Progenitor cell of endocrine pancreas (in vitro differentiated cells): ENCODE measurements at regions not wholly inside any gene's neighbourhood (a gene's known extent, or its start where the extent isn't known, plus 50 kb on each side); places are given as distances from the start of the nearest gene placed in this dataset.

Experiments used
- DNase-seq: peaks from one replicate; pipeline ENCODE4 v3.0.0; 2021; ENCODE audit warnings: low spot score; ENCODE audit not compliant: unreplicated experiment
- H3K27ac Mint-ChIP-seq: 2 replicates; pipeline ENCODE4 v1.8.0; 2021; ENCODE audit warnings: mild to moderate bottlenecking, moderate library complexity, mixed read lengths
- H3K27me3 Mint-ChIP-seq: 2 replicates; pipeline ENCODE4 v1.8.0; 2021; ENCODE audit warnings: mixed read lengths
- H3K36me3 Mint-ChIP-seq: 2 replicates; pipeline ENCODE4 v1.8.0; 2022; ENCODE audit warnings: mixed read lengths; ENCODE audit not compliant: insufficient read depth
- H3K4me1 Mint-ChIP-seq: 2 replicates; pipeline ENCODE4 v1.8.0; 2021; ENCODE audit warnings: low read depth, mixed read lengths
- H3K4me3 Mint-ChIP-seq: 2 replicates; pipeline ENCODE4 v1.8.0; 2021; ENCODE audit warnings: low read depth, mild to moderate bottlenecking, moderate library complexity, mixed read lengths
- H3K9me3 Mint-ChIP-seq: 2 replicates; pipeline ENCODE4 v1.8.0; 2021; ENCODE audit warnings: low read depth, mixed read lengths
- CTCF ChIP-seq: fragments of 200-600 bp; sonication (generic); IDR thresholded peaks from one replicate; pipeline ENCODE4 v1.5.0; 2021; ENCODE audit warnings: antibody characterized with exemption, mild to moderate bottlenecking; ENCODE audit not compliant: unreplicated experiment

GRCh38 chr2:111654829-111655228 lies 229.2 kb downstream of the ANAPC1 start:
- no peaks in the 10 kb centered on the region for H3K9me3 Mint-ChIP-seq
- TF ChIP-seq CTCF = no peak
- H3K27me3 Mint-ChIP-seq = peaks cover 23% of the 10 kb centered on the region
- H3K27ac Mint-ChIP-seq = no peak overlapping the region
- no peaks in the 10 kb centered on the region for H3K36me3 Mint-ChIP-seq
- no peak overlapping the region for H3K4me3 Mint-ChIP-seq
- no peak for DNase-seq
- H3K4me1 Mint-ChIP-seq = peaks cover 12% of the 10 kb centered on the region

- no peak for TF ChIP-seq CTCF
- peaks cover 13% of the 10 kb centered on the region for H3K4me1 Mint-ChIP-seq
- no peaks in the 10 kb centered on the region for H3K9me3 Mint-ChIP-seq
- no peak overlapping the region for H3K4me3 Mint-ChIP-seq
- H3K27ac Mint-ChIP-seq = no peak overlapping the region
- peaks cover 34% of the 10 kb centered on the region for H3K27me3 Mint-ChIP-seq
- no peak for DNase-seq
- no peaks in the 10 kb centered on the region for H3K36me3 Mint-ChIP-seq
Observed at GRCh38 chr2:111656436-111656835, 227.6 kb downstream of the ANAPC1 start.

- peaks cover 13% of the 10 kb centered on the region for H3K4me1 Mint-ChIP-seq
- no peak for TF ChIP-seq CTCF
- H3K4me3 Mint-ChIP-seq = no peak overlapping the region
- peaks cover 39% of the 10 kb centered on the region for H3K27me3 Mint-ChIP-seq
- no peak for DNase-seq
- no peaks in the 10 kb centered on the region for H3K9me3 Mint-ChIP-seq
- no peaks in the 10 kb centered on the region for H3K36me3 Mint-ChIP-seq
- H3K27ac Mint-ChIP-seq = peak overlapping the region; percentile 13
Observed at GRCh38 chr2:111656894-111657293, 227.1 kb downstream of the ANAPC1 start.

GRCh38 chr2:111657351-111657975 lies 226.5 kb downstream of the ANAPC1 start:
- H3K9me3 Mint-ChIP-seq = no peaks in the 10 kb centered on the region
- no peaks in the 10 kb centered on the region for H3K36me3 Mint-ChIP-seq
- H3K4me1 Mint-ChIP-seq = peaks cover 13% of the 10 kb centered on the region
- peaks cover 44% of the 10 kb centered on the region for H3K27me3 Mint-ChIP-seq
- H3K4me3 Mint-ChIP-seq = no peak overlapping the region
- no peak for TF ChIP-seq CTCF
- H3K27ac Mint-ChIP-seq = peak overlapping the region; percentile 13
- no peak for DNase-seq

- Mint-ChIP-seq H3K27ac (peak overlapping the region; percentile 93), H3K27me3 (peaks cover 49% of the 10 kb centered on the region), H3K9me3 (no peaks in the 10 kb centered on the region), H3K36me3 (no peaks in the 10 kb centered on the region), H3K4me3 (no peak overlapping the region), H3K4me1 (peaks cover 17% of the 10 kb centered on the region)
- no peak for TF ChIP-seq CTCF
- DNase-seq = no peak
Observed at GRCh38 chr2:111659361-111660333, 224.3 kb downstream of the ANAPC1 start.
